Neural cell (in vitro differentiated cells): ENCODE measurements at regions not wholly inside any gene's neighbourhood (a gene's known extent, or its start where the extent isn't known, plus 50 kb on each side); places are given as distances from the start of the nearest gene placed in this dataset.
"Not testable (repeated sequence)": the region's sequence is repeated elsewhere in the genome, so short reads cannot be mapped to it uniquely, and the experiment has no call there.

Experiments
- H2AFZ ChIP-seq: fragments of 200-600, 300-800 bp; sonication (generic), shearing (Covaris generic); 2 replicates; pipeline ENCODE4 v1.6.0; 2014; ENCODE audit warnings: low read depth, mild to moderate bottlenecking, antibody characterized with exemption, low read length, moderate library complexity
- H3F3A ChIP-seq: fragments of 200-600 bp; shearing (Covaris generic); 2 replicates; pipeline ENCODE4 v1.6.1; 2016; ENCODE audit warnings: mild to moderate bottlenecking, moderate library complexity, mixed read lengths, antibody characterized with exemption, low read length; ENCODE audit not compliant: insufficient read depth, poor library complexity, severe bottlenecking
- H3K27ac ChIP-seq: fragments of 200-600, 300-800 bp; sonication (generic), shearing (Covaris generic); 2 replicates; pipeline ENCODE4 v1.5.1; 2014; ENCODE audit warnings: mild to moderate bottlenecking, low read length, moderate library complexity
- H3K27me3 ChIP-seq: fragments of 300-800, 200-600 bp; sonication (generic), shearing (Covaris generic); 2 replicates; pipeline ENCODE4 v1.6.0; 2014; ENCODE audit warnings: mild to moderate bottlenecking, low read depth, low read length, moderate library complexity; ENCODE audit not compliant: insufficient read depth
- H3K36me3 ChIP-seq: fragments of 300-800, 200-600 bp; sonication (generic), shearing (Covaris generic); 2 replicates; pipeline ENCODE4 v1.5.1; 2014; ENCODE audit warnings: mild to moderate bottlenecking, antibody characterized with exemption, low read length, moderate library complexity; ENCODE audit not compliant: insufficient read depth
- H3K4me2 ChIP-seq: fragments of 300-800, 200-600 bp; sonication (generic), shearing (Covaris generic); 2 replicates; pipeline ENCODE4 v1.6.0; 2014; ENCODE audit warnings: mild to moderate bottlenecking, low read length
- H3K4me3 ChIP-seq: fragments of 300-800, 200-600 bp; sonication (generic), shearing (Covaris generic); 2 replicates; pipeline ENCODE4 v1.5.1; 2014; ENCODE audit warnings: mild to moderate bottlenecking, low read length, moderate library complexity
- H3K79me2 ChIP-seq: fragments of 200-600 bp; shearing (Covaris generic); replicated peaks from 2 replicates; pipeline ENCODE4 v1.6.0; 2014; ENCODE audit warnings: mild to moderate bottlenecking, low read length, moderate library complexity; ENCODE audit not compliant: insufficient read depth
- H3K9ac ChIP-seq: fragments of 300-800, 200-600 bp; sonication (generic), shearing (Covaris generic); 2 replicates; pipeline ENCODE4 v1.6.1; 2016; ENCODE audit warnings: mild to moderate bottlenecking, low read length, mixed read lengths
- H3K9me2 ChIP-seq: fragments of 200-600 bp; shearing (Covaris generic); 2 replicates; pipeline ENCODE4 v1.6.1; 2016; ENCODE audit warnings: mild to moderate bottlenecking, low read length, mixed read lengths; ENCODE audit not compliant: insufficient read depth
- H3K9me3 ChIP-seq: fragments of 200-600, 300-800 bp; sonication (generic), shearing (Covaris generic); 2 replicates; pipeline ENCODE4 v1.6.1; 2016; ENCODE audit warnings: mild to moderate bottlenecking, mixed run types, low read length, moderate library complexity, mixed read lengths
- H4K20me1 ChIP-seq: fragments of 200-600 bp; shearing (Covaris generic); 2 replicates; pipeline ENCODE4 v1.6.1; 2016; ENCODE audit warnings: mild to moderate bottlenecking, mixed run types; ENCODE audit not compliant: insufficient read depth
- CTCF ChIP-seq: fragments of 450-650 bp; IDR thresholded peaks from 2 replicates; pipeline ENCODE4 v1.5.1; 2014; ENCODE audit warnings: antibody characterized with exemption, mild to moderate bottlenecking, moderate library complexity; ENCODE audit not compliant: poor library complexity, severe bottlenecking
- EP300 ChIP-seq: fragments of 450-650 bp; conservative IDR thresholded peaks from 2 replicates; pipeline ENCODE4 v1.6.1; 2014; ENCODE audit warnings: antibody characterized with exemption, mild to moderate bottlenecking, moderate library complexity; ENCODE audit not compliant: poor library complexity, severe bottlenecking
- EZH2 ChIP-seq: fragments of 200-600, 300-800 bp; shearing (Covaris generic), sonication (generic); IDR thresholded peaks from 2 replicates; pipeline ENCODE4 v1.6.1; 2014; ENCODE audit warnings: antibody characterized with exemption, low read length, borderline replicate concordance, mild to moderate bottlenecking; ENCODE audit not compliant: insufficient read depth, poor library complexity, severe bottlenecking
- MXI1 ChIP-seq: fragments of 450-650 bp; conservative IDR thresholded peaks from 2 replicates; pipeline ENCODE4 v1.6.1; 2014; ENCODE audit warnings: antibody characterized with exemption, mild to moderate bottlenecking; ENCODE audit not compliant: poor library complexity, severe bottlenecking
- POLR2AphosphoS5 ChIP-seq: IDR thresholded peaks from 2 replicates; pipeline ENCODE4 v1.6.1; 2012
- RAD21 ChIP-seq: fragments of 450-650 bp; conservative IDR thresholded peaks from 2 replicates; pipeline ENCODE4 v1.6.1; 2014; ENCODE audit warnings: antibody characterized with exemption, mild to moderate bottlenecking, moderate library complexity
- REST ChIP-seq: IDR thresholded peaks from 2 replicates; pipeline ENCODE4 v1.6.1; 2012; ENCODE audit warnings: borderline replicate concordance
- SMC3 ChIP-seq: fragments of 450-650 bp; conservative IDR thresholded peaks from 2 replicates; pipeline ENCODE4 v1.6.1; 2014; ENCODE audit warnings: antibody characterized with exemption, mild to moderate bottlenecking, moderate library complexity; ENCODE audit not compliant: poor library complexity
- TAF1 ChIP-seq: IDR thresholded peaks from 2 replicates; pipeline ENCODE4 v1.6.1; 2012; ENCODE audit warnings: low read depth

- Histone ChIP-seq H3K27ac (no peak overlapping the region), H2AFZ (no peak overlapping the region), H3K36me3 (no peaks in the 10 kb centered on the region), H3K9me3 (no peaks in the 10 kb centered on the region), H4K20me1 (no peaks in the 10 kb centered on the region), H3K4me3 (no peak overlapping the region), H3K79me2 (no peaks in the 10 kb centered on the region), H3K9me2 (no peaks in the 10 kb centered on the region), H3K9ac (no peak overlapping the region), H3K4me2 (no peak overlapping the region), H3F3A (no peaks in the 10 kb centered on the region), H3K27me3 (no peaks in the 10 kb centered on the region)
- no peak for TF ChIP-seq TAF1
- no peak for TF ChIP-seq EZH2
Measured at GRCh38 chr13:62115831-62116230, 700.2 kb upstream of the PCDH20 start.

GRCh38 chr13:62113179-62113578, 697.5 kb upstream of the PCDH20 start:
- H3K79me2 ChIP-seq, result no peaks in the 10 kb centered on the region
- H3K9me2 ChIP-seq, result no peaks in the 10 kb centered on the region
- no peaks in the 10 kb centered on the region for H4K20me1 ChIP-seq
- no peak overlapping the region for H3K27ac ChIP-seq
- no peak overlapping the region for H3K4me3 ChIP-seq
- no peak overlapping the region for H2AFZ ChIP-seq
- no peaks in the 10 kb centered on the region for H3K27me3 ChIP-seq
- no peak overlapping the region for H3K9ac ChIP-seq
- H3K4me2 ChIP-seq, result no peak overlapping the region
- H3F3A ChIP-seq, result no peaks in the 10 kb centered on the region
- no peaks in the 10 kb centered on the region for H3K9me3 ChIP-seq
- H3K36me3 ChIP-seq, result no peaks in the 10 kb centered on the region
- no peak for TF ChIP-seq REST
- no peak for TF ChIP-seq SMC3
- no peak for TF ChIP-seq POLR2AphosphoS5
- no peak for TF ChIP-seq TAF1
- TF ChIP-seq RAD21, result no peak

- H3K79me2 ChIP-seq, result no peaks in the 10 kb centered on the region
- H3K9me3 ChIP-seq, result peaks cover 2% of the 10 kb centered on the region
- no peaks in the 10 kb centered on the region for H3F3A ChIP-seq
- no peak overlapping the region for H2AFZ ChIP-seq
- H3K4me3 ChIP-seq, result no peak overlapping the region
- H3K27me3 ChIP-seq, result no peaks in the 10 kb centered on the region
- TF ChIP-seq RAD21 (no peak), POLR2AphosphoS5 (no peak), REST (no peak), EP300 (no peak), MXI1 (no peak), CTCF (no peak), SMC3 (no peak), EZH2 (no peak), TAF1 (no peak)
- H3K27ac ChIP-seq, result no peak overlapping the region
- H4K20me1 ChIP-seq, result no peaks in the 10 kb centered on the region
- H3K36me3 ChIP-seq, result no peaks in the 10 kb centered on the region
- H3K4me2 ChIP-seq, result no peak overlapping the region
- no peak overlapping the region for H3K9ac ChIP-seq
- H3K9me2 ChIP-seq, result no peaks in the 10 kb centered on the region
Measured at GRCh38 chr13:62110079-62110478, 694.4 kb upstream of the PCDH20 start.

GRCh38 chr13:62104136-62104535, 688.5 kb upstream of the PCDH20 start:
- not testable (repeated sequence) for H3K9me2 ChIP-seq, H3K36me3 ChIP-seq, H3K4me3 ChIP-seq, H3K27me3 ChIP-seq, H3K79me2 ChIP-seq, H3K4me2 ChIP-seq, H4K20me1 ChIP-seq, H3K9me3 ChIP-seq, H3K27ac ChIP-seq, H2AFZ ChIP-seq, H3F3A ChIP-seq, H3K9ac ChIP-seq
